Lower leg skin (tissue), 3 donors: ENCODE measurements at regions not wholly inside any gene's neighbourhood (a gene's known extent, or its start where the extent isn't known, plus 50 kb on each side); places are given as distances from the start of the nearest gene placed in this dataset.

Experiments used
- CTCF ChIP-seq, 3 donors: fragments of 450-650 bp; IDR thresholded peaks; one replicate each; pipeline ENCODE4 v1.5.1; 2016; ENCODE audit warnings: antibody characterized with exemption in 3 of 3, mild to moderate bottlenecking in 3 of 3, moderate library complexity in 2 of 3
- POLR2A ChIP-seq, 2 donors: fragments of 450-650 bp; IDR thresholded peaks; one replicate each; pipeline ENCODE4 v1.6.1; 2016 to 2017; ENCODE audit warnings: antibody characterized with exemption in 2 of 2, mild to moderate bottlenecking in 1 of 2, moderate library complexity in 1 of 2

GRCh38 chr5:104347119-104347708 is 784.6 kb upstream of the NUDT12 start:
- TF ChIP-seq CTCF (IDR thresholded peaks at IDR 0.05) (no peak), POLR2A (IDR thresholded peaks at IDR 0.05) (no peak)
